Gastrocnemius medialis (tissue), 4 donors: ENCODE measurements at regions not wholly inside any gene's neighbourhood (a gene's known extent, or its start where the extent isn't known, plus 50 kb on each side); places are given as distances from the start of the nearest gene placed in this dataset.

Experiments
- ATAC-seq, 2 donors: fragments of 150-250 bp; one replicate each; pipeline ENCODE4 v1.9.1; 2016
- DNase-seq, 2 donors: peaks; one replicate each; pipeline ENCODE4 v3.0.0-alpha.2; 2019
- H3K27ac ChIP-seq, 4 donors: fragments of 200-600 bp; sonication (generic); 1 replicate in 1 of 4; 2 replicates in 3 of 4; pipeline ENCODE4 v1.5.1; 2016 to 2018; ENCODE audit warnings: mild to moderate bottlenecking in 2 of 4, moderate library complexity in 1 of 4
- H3K27me3 ChIP-seq, 3 donors: fragments of 200-600 bp; sonication (generic) in 2 of 3; 1 replicate in 1 of 3; 2 replicates in 2 of 3; pipeline versions ENCODE4 v1.5.1 to v1.6.0; 2016 to 2019; ENCODE audit warnings: mild to moderate bottlenecking in 1 of 3, moderate library complexity in 1 of 3
- H3K36me3 ChIP-seq, 2 donors: fragments of 200-600 bp; sonication (generic) in 1 of 2; one replicate each; pipeline ENCODE4 v1.5.1; 2017 to 2018
- H3K4me1 ChIP-seq, 2 donors: fragments of 200-600 bp; sonication (generic) in 1 of 2; one replicate each; pipeline ENCODE4 v1.5.1; 2016 to 2017; ENCODE audit warnings: mild to moderate bottlenecking in 2 of 2
- H3K4me3 ChIP-seq, 4 donors: fragments of 200-600 bp; sonication (generic) in 3 of 4; 1 replicate in 1 of 4; 2 replicates in 3 of 4; pipeline ENCODE4 v1.5.1; 2016 to 2019; ENCODE audit warnings: mild to moderate bottlenecking in 2 of 4
- H3K9me3 ChIP-seq, 3 donors: fragments of 200-600 bp; sonication (generic) in 2 of 3; 1 replicate in 1 of 3; 2 replicates in 2 of 3; pipeline ENCODE4 v1.5.1; 2016 to 2019
- POLR2A ChIP-seq, 2 donors: fragments of 450-650 bp; IDR thresholded peaks; one replicate each; pipeline ENCODE4 v1.6.1; 2017; ENCODE audit warnings: antibody characterized with exemption in 2 of 2, mild to moderate bottlenecking in 2 of 2, moderate library complexity in 2 of 2
- in situ Hi-C, 4 donors: fragments of 200-750 bp; cut with MboI; loops; one replicate each; pipeline versions ENCODE4 v1.15.0 to v1.8.0; 2017; ENCODE audit warnings: low sequenced_read_pairs in 4 of 4
- intact Hi-C: fragments of 100-400 bp; cut with DNase I; formaldehyde crosslinking; loops from one replicate; pipeline ENCODE4 v1.15.1; 2023; ENCODE audit warnings: low total_unique reads
- TF ChIP-seq, protein P1 (sequence below), 5 experiments: fragments of 450-650 bp in 3 of 5; fragments of 200-600 bp in 2 of 5; sonication (generic) in 2 of 5; IDR thresholded peaks in 4 of 5; conservative IDR thresholded peaks in 1 of 5; 1 replicate in 4 of 5; 2 replicates in 1 of 5; pipeline ENCODE4 v1.5.1; 2016 to 2019; ENCODE audit warnings: antibody characterized with exemption in 5 of 5, mild to moderate bottlenecking in 3 of 5, moderate library complexity in 3 of 5

DNA sequence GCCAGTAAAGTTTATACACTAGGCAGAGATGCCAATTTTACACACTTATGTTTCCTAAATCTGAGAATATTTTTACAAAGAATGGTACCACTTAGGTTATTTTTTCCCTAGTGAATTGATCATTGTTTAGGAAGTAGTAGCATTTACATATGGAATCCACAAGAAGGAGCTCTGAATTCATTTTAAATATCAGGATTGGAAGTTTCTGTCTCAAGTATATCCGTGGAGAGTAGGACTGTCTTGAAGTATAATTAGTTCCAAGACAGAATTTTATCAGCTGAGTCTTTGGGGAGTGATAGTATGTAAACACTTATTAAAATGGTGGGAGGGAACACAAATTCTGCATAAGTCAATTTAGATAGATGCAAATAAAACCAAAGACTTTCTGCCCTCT, 82.3 kb upstream of the FAM98A start:
- no peak for ATAC-seq
- H3K4me3 ChIP-seq, result no peak overlapping the region
- intact Hi-C loops, result no loop called here
- no peak overlapping the region for H3K27ac ChIP-seq
- no peak for DNase-seq
- TF ChIP-seq, protein P1, sequence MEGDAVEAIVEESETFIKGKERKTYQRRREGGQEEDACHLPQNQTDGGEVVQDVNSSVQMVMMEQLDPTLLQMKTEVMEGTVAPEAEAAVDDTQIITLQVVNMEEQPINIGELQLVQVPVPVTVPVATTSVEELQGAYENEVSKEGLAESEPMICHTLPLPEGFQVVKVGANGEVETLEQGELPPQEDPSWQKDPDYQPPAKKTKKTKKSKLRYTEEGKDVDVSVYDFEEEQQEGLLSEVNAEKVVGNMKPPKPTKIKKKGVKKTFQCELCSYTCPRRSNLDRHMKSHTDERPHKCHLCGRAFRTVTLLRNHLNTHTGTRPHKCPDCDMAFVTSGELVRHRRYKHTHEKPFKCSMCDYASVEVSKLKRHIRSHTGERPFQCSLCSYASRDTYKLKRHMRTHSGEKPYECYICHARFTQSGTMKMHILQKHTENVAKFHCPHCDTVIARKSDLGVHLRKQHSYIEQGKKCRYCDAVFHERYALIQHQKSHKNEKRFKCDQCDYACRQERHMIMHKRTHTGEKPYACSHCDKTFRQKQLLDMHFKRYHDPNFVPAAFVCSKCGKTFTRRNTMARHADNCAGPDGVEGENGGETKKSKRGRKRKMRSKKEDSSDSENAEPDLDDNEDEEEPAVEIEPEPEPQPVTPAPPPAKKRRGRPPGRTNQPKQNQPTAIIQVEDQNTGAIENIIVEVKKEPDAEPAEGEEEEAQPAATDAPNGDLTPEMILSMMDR (IDR thresholded peaks at IDR 0.05 in 4 of 5, conservative IDR thresholded peaks at IDR 0.05 in 1 of 5), result no peak
- TF ChIP-seq POLR2A (IDR thresholded peaks at IDR 0.05), result no peak
- H3K27me3 ChIP-seq, result no peaks in the 10 kb centered on the region
- in situ Hi-C loops, result no loop called here
- H3K9me3 ChIP-seq, result no peaks in the 10 kb centered on the region
- H3K4me1 ChIP-seq, result no peaks in the 10 kb centered on the region
- H3K36me3 ChIP-seq, result no peaks in the 10 kb centered on the region

DNA sequence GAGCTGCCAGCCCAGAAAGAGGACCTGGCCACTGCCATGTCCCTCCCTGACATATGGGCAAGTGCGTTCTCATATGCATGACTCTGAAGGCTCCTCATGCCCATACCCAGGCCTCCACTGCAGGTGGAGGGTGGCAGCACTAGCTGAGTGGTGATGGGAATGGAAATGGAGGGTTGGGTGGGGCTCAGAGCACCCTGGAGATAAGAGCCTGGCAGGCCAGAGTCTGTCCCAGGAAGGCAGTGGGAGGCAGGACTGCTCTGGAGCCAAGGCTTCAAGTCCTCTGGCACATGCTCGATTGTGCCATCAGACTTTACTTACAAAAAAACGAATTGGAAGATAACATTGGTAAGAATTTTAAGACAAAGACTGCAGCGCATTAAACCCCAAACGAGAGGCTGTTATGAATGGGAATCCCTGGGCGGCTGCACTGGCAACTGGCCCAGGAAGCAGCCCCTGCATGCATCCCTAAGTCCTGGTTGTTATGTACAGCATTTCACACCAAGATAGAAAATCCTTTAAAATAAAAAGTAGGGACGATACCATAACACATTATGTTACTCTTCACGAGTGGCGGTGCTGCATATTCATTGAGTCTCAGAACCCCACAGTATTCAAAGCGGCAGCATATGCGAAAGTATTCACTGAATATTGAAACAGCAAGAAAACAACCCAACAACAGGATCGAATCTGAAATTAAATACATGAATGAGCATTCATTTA, 81.7 kb upstream of the FAM98A start:
- intact Hi-C loops, result no loop called here
- in situ Hi-C loops, result no loop called here
- no peaks in the 10 kb centered on the region for H3K36me3 ChIP-seq

DNA sequence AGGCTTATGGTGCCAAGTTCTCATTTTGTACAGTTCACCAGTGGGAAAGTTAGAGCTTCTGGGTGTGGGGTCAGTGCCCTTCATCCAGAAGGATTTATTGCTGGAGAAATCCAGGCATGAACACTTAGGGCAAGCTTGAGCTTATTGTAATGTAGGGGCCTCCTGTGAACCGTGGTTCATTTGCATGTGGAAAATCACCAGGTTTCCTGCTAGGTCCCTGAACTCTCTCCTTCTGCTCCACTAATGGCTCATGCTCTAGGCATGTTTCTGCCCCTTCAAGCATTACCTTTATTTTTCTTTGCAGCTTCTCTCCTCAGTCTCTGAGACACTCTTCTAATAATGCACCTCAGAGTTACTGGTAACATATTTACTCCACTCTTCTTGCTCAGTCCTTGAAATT, 79.3 kb upstream of the FAM98A start:
- no peak overlapping the region for H3K27ac ChIP-seq

More for the DNA sequence above, 81.7 kb upstream of the FAM98A start:
- no peak for DNase-seq
- Histone ChIP-seq H3K4me3 (no peak overlapping the region), H3K9me3 (no peaks in the 10 kb centered on the region), H3K4me1 (no peaks in the 10 kb centered on the region), H3K27me3 (no peaks in the 10 kb centered on the region), H3K27ac (no peak overlapping the region)
- TF ChIP-seq, protein P1 (IDR thresholded peaks at IDR 0.05 in 4 of 5, conservative IDR thresholded peaks at IDR 0.05 in 1 of 5), result no peak
- no peak for TF ChIP-seq POLR2A (IDR thresholded peaks at IDR 0.05)
- no peak for ATAC-seq

DNA sequence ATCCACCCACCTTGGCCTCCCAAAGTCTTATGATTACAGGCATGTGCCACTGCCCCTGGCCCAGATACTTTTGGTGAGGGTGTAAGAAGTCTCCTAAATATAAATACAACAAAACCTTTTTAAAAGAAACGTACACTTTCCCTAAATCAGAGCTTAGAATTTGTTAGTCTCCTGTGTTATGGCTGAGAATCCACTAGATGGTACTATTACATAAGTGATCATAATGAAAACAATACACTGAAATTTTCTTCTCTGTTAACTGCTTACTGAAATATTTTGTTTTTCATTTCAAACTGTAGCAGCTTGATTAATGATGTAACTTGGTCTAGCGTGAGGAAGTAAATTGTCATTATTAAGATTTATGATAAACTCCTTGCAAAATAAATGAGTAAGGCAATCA, 74.8 kb upstream of the FAM98A start:
- H3K27me3 ChIP-seq, result no peaks in the 10 kb centered on the region
- no peak overlapping the region for H3K27ac ChIP-seq
- no peaks in the 10 kb centered on the region for H3K36me3 ChIP-seq
- in situ Hi-C loops (no loop called here), intact Hi-C loops (loop anchor here (10.0 kb wide), 1 partner anchor 1741 kb away; no protein-coding TSS in a partner anchor)
- DNase-seq (no peak), ATAC-seq (no peak)
- no peaks in the 10 kb centered on the region for H3K4me1 ChIP-seq
- H3K9me3 ChIP-seq, result no peaks in the 10 kb centered on the region
- TF ChIP-seq POLR2A (IDR thresholded peaks at IDR 0.05), result no peak
- TF ChIP-seq, protein P1 (IDR thresholded peaks at IDR 0.05 in 4 of 5, conservative IDR thresholded peaks at IDR 0.05 in 1 of 5), result peak in 1 of 5 experiments; percentile 36
- no peak overlapping the region for H3K4me3 ChIP-seq

More for the DNA sequence above, 79.3 kb upstream of the FAM98A start:
- intact Hi-C loops, result loop anchor here (10.0 kb wide), 1 partner anchor 1736 kb away; no protein-coding TSS in a partner anchor
- no peaks in the 10 kb centered on the region for H3K9me3 ChIP-seq
- ATAC-seq, result no peak
- no peaks in the 10 kb centered on the region for H3K4me1 ChIP-seq
- H3K36me3 ChIP-seq, result no peaks in the 10 kb centered on the region
- no peak overlapping the region for H3K4me3 ChIP-seq
- no peak for TF ChIP-seq POLR2A (IDR thresholded peaks at IDR 0.05)
- TF ChIP-seq, protein P1 (IDR thresholded peaks at IDR 0.05 in 4 of 5, conservative IDR thresholded peaks at IDR 0.05 in 1 of 5), result no peak
- in situ Hi-C loops, result no loop called here
- no peak for DNase-seq
- no peaks in the 10 kb centered on the region for H3K27me3 ChIP-seq
